ENCODE measurements at regions not wholly inside any gene's neighbourhood (a gene's known extent, or its start where the extent isn't known, plus 50 kb on each side); places are given as distances from the start of the nearest gene placed in this dataset. TPM values are rescaled to one million over a fixed set of nuclear protein-coding genes. Genes with fewer than 3 reads are reported as not detected.

DNA sequence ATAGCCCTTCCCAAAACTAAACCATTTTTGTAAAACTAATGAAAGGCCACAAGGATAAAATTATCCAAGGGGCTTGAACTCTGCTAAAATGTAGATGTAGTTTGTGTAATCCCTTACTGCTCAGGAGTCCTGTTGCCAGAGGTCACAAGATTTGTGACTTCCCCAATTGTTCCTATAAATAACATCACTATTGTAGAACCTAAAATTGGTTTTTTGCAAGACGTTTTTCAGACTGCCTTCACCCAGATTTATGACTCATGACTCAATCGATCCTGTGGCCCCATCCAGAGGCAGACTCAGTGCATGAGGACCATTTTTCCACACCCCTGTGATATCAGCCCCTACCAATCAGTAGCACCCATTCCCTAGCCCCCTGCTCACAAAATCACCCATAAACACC lies 61.5 kb upstream of the RASSF8 start:
- no peak for DNase-seq (ENCODE audit: low read depth in 2 of 3, low spot score in 2 of 3)

DNA sequence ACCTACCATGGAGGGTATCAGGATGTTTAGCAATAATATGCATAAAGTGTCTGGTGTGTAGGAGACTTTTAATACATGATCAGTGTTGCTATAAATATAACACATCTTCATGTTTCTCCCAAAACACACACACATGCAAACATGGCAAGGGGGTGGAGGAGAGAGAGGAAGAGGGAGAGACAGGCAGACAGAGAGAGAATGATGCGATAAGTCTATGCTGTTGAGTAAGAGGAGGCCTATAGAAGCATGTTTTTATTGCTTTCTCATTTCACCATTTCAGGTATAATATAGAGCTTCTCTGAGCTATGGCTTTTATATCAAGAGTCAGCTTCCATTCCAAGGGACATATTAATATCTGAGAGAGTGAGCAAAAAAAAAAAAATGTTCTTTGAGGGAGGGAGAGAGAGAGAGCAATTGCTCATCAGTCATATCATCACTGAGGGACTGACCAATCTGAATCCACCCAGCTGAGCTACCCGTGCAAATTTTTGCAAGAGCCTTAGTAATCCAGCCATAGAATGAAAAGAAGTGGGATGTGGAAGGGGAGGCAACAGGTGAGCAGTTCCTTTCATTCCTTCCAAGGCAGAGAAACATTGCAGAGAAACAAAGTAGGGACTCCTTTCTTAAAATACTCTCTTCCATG lies 54.8 kb upstream of the RASSF8 start:
- DNase-seq (ENCODE audit: low read depth in 2 of 3, low spot score in 2 of 3), result no peak

DNA sequence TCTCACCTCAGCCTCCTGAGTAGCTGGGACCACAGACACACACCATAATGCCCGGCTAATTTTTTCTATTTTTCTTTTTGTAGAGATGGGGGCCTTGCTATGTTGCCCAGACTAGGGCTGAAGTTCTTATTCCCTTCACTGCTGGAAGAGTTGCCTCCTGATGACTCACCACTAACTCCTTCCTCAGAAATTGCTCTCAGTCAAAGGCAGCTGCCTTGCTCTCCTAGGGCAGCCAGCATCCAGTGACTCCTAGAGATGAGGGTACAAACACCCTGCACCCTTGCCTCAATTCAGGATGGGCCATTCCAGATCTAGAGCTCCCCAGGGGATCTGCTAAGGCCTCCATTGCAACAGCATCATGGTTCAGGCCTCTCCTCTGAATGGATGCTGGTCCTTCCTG lies 54.0 kb upstream of the RASSF8 start:
- DNase-seq (ENCODE audit: low read depth in 2 of 3, low spot score in 2 of 3), result no peak

DNA sequence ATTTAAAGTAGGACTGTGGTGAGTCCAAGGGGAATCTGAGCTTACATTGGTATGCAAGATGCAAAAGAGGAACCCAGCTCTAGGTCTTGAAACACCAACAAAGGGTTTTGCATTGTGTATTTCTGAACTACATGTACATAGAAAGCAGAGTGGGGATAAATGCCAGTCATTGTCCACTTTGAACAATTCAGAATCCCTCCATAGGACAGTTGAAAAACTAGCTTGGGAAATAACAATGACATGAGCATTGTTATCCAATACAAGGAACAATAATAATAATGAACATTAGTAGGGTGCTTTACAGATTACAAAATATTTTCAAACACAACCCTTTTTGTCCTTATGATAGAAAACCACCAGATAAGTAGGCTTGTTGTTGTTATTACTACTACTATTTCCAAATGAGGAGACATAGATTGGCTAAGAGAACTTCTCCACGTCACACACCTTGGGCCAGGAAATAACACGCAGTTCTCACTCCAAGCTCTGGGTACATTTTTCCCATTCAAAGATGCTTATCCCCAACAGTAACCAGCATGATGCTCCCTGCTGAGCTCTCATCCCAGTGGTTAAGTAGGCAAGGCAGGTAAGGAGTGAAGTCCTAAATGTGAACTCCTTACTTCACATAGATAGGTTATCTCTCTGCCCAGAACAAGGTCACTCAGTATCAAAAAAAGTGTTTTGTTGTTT lies 51.7 kb upstream of the RASSF8 start:
- DNase-seq (ENCODE audit: low read depth in 2 of 3, low spot score in 2 of 3), result no peak

Small RNA genes in the stretch of these regions (small RNA-seq; reads per million reads assigned to genes)
- gene RN7SKP262, result not detected

Measured in hematopoietic multipotent progenitor cell (in vitro differentiated cells).